OCI-LY1 (cell line): ENCODE measurements at regions not wholly inside any gene's neighbourhood (a gene's known extent, or its start where the extent isn't known, plus 50 kb on each side); places are given as distances from the start of the nearest gene placed in this dataset.

Experiments
- CTCF ChIP-seq: fragments of 200-600 bp; sonication (generic), shearing (Covaris generic); IDR thresholded peaks from 2 replicates; pipeline ENCODE4 v1.5.1; 2017; ENCODE audit warnings: mild to moderate bottlenecking, antibody characterized with exemption, low read length, moderate library complexity, mixed read lengths
- EZH2 ChIP-seq: fragments of 200-600 bp; sonication (generic), shearing (Covaris generic); IDR thresholded peaks from 2 replicates; pipeline ENCODE4 v1.8.0; 2017; ENCODE audit warnings: borderline replicate concordance, mixed run types, mild to moderate bottlenecking, antibody characterized with exemption, low read length, moderate library complexity, mixed read lengths

- TF ChIP-seq CTCF (no peak), EZH2 (no peak)
These were observed 138.2 kb upstream of the PLPP4 start for GRCh38 chr10:120318862-120319261.
